NOMO-1 (cell line): ENCODE measurements at regions not wholly inside any gene's neighbourhood (a gene's known extent, or its start where the extent isn't known, plus 50 kb on each side); places are given as distances from the start of the nearest gene placed in this dataset.
"Not testable (repeated sequence)": the region's sequence is repeated elsewhere in the genome, so short reads cannot be mapped to it uniquely, and the experiment has no call there.

Source experiments
- DNase-seq, 2 experiments: peaks; one replicate each; lab custom pipeline; 2025; ENCODE audit not compliant: unreplicated experiment in 2 of 2; lab: John Stamatoyannopoulos, UW

DNA sequence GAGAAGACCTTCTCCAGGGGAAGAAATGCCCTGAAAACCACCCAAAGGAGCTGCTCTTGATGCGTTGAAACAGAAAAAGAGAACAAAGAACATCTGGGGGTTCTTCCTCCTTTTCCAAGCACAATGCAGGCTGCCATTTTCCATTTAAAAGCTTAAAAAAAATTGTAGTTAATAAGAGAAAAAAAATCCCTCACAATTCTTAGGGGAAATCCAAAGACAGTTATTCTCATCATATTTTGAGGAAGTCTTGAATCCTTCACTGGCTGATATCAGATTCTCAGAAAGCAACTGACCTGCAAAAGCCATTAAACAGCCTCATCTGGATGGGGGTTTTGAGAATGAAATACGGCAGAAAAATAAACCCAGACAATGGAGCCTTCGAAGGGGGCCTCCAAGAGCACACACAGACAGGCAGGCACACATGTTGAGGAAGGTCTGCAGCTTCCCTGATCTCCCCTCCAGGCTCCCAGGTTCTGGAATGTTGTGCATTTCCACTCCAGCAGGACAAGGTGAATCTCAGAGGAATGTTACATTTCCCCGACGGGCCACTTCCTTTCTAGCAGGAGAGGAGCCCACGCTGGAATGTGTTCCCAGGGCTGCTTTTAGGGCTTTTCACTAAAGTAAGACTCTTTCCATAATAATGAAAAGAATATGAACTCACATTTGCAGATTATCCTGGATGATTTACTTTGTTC is 159.4 kb upstream of the S1PR3 start:
- no peak for DNase-seq

DNA sequence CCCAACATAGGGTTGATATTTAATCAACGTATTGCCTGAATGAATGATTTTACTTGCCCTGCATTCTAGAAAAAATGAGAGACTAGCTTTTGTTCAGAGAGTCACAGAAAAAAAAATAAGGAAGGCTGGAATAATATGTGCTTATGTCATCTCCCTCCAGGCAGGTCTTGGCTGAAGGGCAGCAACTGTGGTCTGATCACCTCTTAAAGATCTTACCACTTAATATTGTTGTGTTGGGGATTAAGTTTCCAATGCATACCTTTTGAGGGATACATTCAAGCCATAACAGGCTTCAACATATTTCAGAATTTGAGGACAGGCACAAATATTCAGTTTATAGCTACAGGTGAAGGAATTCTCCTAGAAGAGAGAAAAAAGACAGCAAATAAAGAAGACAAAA is 157.3 kb upstream of the S1PR3 start:
- DNase-seq = no peak

DNA sequence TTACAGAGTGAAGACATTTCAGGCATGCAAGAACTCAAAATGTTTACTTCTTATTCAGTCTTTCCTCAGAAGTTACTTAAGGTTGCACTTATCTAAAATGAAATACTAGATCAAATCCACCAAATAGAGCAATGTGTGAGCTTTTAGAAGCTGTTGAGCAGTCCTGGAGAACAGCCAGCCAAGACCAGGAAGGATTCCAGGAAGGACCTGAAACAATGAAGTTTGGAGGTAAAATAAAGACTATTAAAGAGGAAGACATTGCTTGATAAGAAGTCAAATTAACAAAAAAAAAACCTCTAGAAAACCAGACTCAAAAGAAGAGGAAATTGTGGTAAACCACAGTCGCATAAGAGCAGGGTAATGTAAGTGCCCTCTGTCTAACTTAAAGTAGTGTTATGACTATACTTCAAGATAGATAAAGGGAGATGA is 156.2 kb upstream of the S1PR3 start:
- DNase-seq = peak; percentile 12 to 84

DNA sequence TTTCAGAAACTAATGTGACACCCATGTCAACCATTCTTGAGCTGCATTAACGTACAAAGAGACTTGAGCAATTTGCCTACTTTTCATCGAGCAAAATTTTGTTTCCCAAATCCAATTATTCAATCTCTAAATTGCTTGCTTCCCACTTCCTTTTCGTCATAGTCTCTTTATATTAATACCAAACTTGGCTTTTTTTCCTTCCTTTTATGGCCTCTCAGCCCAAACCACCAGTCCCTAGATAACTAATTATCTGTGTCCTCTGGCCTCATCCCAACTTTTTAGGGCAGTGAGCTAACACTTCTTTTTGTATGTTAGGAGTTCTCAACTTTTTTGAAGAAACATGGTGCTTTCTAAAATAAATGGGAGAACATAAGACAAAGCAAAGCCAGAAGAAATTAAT is 155.5 kb upstream of the S1PR3 start:
- no peak for DNase-seq

DNA sequence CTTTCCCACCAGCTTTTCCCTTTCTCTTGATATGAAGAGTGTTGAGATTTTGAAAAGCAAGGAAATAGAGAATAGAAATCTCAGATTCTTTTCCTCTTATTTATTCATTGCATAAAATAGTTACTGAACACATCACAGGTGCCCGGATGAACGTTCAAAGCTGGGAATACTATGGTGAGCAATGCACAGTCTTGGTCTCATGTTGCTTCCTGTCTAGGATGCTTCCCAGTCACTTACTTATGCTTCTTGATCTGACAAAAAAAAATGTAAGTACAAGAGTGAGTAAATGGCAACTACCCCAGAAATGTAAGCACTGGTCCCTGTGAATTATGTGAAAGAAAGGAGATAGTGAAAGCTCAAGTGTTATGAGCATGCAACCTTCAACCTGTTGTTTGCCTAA is 153.5 kb upstream of the S1PR3 start:
- DNase-seq = no peak

DNA sequence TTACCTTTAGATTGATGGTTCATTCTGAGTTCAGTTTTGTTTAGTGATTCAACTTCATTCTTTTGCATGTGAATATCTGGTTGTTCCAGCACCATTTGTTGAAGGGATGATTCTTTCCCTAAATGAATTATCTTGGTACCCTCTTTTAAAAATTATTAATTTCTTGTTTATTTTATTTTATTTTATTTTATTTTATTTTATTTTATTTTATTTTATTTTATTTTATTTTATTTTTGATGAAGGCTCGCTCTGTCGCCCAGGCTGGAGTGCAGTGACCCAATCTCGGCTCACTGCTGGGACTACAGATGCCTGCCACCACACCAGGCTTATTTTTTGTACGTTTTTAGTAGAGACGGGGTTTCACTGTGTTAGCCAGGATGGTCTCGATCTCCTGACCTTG is 141.4 kb upstream of the S1PR3 start:
- not testable (repeated sequence) for DNase-seq

DNA sequence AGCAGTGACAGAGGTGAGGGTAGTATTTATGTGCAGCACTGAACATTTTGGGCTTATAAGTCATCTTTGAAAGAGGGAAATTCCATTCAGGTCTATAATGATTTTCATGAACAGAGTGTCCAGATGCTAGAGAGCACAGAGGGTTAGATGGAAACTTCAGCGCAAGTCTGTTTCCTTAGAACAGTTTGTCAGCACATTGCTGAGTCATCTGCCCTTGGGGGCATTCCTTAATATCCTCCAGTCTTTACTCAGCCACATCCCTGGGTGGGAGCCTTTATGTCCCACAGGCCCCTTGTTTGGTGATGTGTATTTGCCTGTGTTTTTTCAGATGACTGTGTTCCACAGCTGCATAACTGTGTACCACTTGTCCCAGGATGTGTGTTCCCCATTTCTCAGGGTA is 138.5 kb upstream of the S1PR3 start:
- no peak for DNase-seq

DNA sequence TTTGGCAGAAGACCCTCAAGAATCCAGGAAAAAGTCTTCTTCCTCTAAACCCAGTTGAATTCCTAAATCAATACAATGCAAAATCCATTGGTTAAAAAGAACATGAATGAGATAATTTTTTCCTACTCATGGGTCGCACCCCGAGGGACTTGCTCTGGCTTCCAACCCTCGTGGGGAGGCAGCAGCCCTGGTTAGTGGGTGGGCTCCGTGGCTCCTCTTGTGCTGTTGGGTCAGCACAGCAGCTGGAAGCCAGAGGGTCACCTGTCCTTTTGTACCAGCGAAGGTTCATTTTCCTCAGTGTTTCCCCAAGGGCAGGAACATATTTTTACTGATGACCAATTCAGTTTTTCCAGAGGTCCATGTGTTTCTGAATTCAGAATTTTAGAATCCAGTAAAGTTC is 120.6 kb upstream of the S1PR3 start:
- no peak for DNase-seq

DNA sequence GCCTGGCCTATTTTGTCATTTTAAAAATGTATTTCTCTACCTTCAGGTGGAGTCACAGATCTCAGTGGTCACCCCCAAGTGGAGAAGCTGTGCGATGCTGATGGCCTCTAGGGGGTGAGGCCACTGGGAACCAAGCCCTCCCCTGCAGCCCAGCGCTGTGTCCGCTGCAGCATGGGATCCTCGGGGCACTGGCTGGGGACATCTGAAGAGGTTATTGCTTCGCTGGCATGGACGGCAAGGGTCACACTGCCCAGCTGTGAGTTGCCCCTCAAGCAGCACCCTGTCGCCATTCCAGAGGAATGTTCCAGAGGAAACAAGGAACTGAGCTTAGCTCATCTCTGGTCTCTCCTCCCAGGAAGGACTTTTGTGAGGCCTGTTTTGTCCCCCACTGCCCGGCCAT is 119.6 kb upstream of the S1PR3 start:
- DNase-seq = no peak

DNA sequence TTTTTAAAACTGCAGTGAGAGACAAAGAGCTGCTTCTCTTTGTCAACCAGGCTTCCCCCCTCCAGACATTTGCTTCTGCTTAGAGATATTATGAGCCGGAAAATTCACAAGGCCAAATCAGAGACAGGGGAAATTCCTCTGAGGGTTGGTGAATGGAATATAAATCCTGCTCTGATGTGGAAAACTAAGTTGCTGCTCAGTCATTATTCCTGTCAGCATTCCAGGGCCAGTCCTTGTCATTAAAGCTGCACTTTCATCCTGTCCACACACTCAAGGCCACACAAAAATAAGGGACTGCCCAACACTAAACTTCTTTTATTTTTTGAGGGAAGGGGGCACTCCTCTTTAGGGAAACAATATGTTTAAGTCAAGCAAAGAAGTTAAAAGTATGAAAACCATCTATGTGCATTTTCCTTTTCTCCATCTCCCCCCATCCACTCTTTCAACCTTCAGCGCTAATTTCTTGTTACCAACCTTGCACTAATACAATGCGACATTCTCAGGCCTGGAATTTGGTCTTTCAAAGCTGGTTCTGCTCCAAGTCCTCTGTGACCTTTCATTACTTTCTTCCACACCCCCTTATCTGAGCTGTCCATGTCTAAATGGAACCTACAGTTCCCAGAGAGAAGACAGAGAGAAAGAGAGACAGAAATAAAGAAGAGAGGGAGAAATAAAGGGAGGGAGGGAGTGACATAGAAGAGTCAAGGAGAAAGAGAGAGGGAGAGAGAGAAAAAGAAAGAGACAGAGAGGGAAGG is 118.9 kb upstream of the S1PR3 start:
- DNase-seq = no peak

DNA sequence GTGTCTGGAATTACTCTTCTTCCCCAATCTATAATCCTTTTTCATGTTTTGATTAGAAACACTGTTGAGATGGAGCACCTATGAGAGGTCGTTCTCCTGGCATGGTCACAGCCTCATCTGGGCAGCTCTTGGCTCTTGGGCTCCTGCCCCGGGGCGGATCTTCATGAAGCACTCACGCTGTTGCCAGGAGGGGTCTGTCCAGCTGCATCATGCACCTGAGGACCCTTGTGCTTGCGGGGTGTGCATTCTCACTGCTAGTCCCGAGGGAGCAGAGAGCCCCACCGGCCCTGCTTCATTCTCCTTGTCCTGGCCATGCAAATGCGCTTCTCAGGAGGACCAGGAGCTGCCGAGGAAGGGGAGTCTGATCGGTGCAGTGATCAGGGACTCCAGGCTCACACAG is 117.6 kb upstream of the S1PR3 start:
- DNase-seq = no peak

DNA sequence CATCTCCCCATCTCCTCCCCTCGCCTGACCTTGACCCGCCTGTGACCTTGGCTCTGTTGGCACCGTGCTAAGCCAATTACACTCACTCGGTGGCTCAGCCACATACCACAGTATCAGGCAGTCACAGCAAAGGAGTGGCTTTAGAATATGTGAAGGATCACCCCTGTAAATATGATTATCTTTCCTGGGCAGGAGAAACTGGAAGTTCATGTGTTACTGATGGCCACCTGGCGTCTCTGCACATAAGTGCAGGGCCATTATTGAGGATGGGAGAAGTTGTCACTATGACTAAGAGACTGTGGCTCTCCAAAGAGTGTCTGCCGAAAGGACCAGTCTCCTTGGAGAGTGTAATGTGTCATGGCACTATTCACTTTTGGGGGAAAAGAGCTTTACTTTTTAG is 116.9 kb upstream of the S1PR3 start:
- no peak for DNase-seq

DNA sequence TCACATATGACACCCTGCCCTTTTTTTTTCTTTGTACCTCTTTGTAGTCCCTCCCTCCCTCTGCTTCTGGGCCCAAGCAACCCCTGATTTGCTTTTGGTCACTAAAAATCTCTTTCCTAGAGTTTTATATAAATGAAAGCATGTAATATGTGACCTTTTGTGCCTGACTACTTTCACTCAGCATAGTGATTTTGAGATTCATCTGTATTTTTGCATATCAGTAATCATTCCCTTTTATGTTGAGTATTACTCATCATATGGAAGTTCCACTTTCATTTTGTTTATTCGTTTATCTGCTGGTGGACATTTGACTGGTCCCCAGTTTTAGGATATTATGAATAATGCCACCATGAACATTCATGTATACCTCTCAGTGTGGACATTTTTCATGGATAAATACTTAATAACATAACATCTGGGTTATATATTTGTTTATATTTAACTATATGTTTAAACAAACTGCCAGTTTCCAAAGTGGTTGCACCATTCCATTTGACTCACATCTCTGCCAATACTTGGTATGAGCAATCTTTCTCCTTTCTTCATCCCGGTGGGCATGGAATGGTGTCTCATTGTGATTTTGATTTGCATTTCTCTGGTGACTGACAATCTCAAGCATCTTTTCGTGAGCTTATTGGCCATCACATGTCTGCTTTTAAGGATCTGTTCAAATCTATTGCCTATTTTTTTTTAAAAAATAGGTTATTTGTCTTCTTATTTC is 115.7 kb upstream of the S1PR3 start:
- no peak for DNase-seq

DNA sequence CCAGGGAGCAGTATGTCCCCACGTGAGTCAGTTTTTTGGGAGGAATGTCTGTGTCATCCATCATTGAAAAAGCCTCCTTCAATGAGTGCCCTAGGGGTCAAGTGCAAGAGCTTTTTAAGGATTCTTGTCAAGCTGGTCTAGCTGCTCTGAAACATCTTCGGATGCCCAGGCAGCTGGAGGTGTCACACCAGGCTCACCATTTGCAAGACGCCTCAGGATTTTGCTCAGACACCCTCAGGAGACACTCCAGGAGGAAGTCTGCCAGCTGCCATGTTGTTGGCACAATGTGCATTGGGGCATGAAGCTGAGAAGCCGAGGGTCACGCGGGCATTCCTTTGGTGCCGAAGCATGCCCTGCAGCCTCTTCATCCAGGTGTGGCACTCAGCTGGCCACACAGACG is 111.1 kb upstream of the S1PR3 start:
- DNase-seq = no peak

DNA sequence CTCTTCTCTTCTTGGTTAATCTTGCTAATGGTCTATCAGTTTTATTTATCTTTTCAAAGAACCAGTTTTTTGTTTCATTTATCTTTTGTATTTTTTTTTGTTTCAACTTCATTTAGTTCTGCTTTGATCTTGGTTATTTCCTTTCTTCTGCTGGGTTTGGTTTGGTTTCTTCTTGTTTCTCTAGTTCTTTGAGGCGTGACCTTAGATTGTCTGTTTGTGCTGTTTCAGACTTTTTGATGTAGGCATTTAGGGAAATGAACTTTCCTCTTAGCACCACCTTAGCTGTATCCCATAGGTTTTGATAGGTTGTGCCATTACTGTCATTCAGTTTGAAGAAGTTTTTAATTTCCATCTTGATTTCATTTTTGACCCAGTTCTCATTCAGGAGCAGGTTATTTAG is 107.0 kb upstream of the S1PR3 start:
- DNase-seq = not testable (repeated sequence)

DNA sequence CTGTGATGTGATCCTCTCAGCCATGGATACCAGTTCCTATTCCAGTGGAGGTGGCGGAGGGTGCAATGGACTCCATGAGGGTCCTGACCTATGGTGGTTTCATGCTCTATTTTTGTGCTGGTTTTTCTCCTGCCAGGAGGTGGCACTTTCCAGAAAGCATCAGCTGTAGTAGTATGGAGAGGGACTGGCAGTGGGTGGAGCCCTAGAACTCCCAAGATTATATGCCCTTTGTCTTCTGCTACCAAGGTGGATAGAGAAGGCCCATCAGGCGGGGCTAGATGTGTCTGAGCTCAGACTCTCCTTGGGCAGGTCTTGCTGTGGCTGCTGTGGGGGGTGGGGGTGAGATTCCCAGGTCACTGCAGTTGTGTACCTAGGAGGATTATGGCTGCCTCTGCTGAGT is 104.5 kb upstream of the S1PR3 start:
- DNase-seq = not testable (repeated sequence)

DNA sequence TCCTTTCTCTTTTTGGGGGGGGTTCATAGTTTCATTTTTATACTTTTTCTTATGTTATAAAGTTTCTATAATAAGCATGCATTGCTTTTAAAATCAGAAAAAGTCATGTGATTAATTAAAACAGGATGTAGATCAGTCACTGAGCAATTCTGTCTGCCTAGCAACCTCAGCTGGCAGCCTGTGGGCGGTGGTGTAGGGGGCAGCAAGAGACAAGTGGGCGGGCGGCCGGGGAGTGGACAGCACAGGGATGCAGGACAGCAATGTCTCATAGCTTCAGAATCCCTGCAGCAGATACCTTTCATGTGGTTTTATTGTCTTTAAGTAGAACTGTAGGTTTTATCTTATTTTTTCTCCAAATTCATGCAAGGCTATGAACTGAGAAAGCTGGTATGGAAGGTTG is 101.9 kb upstream of the S1PR3 start:
- DNase-seq = no peak

DNA sequence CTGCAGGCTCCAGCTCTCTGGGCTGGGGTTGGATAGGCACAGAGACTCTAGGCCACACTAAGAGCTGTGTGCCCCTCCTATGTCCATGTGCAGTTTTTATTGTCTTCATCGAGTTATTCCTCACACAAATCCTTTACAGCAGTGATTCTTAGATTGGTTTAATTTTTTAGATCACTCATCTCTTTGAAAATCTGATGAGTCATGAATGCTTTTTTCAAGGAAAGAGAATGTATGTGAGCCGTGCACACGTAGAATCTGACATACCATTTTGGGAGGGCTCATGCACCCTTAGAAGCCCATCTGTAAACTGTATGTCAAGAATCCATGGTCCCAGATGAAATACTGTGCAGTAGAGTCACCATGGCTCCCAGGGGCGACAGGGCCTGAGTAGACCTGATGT is 100.7 kb upstream of the S1PR3 start:
- DNase-seq = no peak

DNA sequence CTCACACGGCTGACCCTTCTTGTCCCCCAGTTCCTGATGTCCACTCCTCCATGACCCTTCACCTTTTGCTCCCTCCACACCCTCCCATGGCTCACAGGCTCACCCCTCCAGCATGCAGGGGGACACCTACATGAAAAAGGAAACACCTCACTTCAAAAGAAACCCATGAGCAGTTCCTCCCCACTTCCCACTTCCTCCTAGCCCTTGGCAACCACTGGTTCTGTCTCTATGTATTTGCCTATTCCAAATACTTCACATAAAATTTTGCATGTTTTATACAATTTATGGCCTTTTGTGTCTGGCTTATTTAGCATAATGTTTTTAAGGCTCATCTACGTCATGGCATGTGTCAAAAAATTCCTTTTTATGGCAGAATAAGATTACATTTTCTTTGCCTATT is 100.2 kb upstream of the S1PR3 start:
- no peak for DNase-seq

DNA sequence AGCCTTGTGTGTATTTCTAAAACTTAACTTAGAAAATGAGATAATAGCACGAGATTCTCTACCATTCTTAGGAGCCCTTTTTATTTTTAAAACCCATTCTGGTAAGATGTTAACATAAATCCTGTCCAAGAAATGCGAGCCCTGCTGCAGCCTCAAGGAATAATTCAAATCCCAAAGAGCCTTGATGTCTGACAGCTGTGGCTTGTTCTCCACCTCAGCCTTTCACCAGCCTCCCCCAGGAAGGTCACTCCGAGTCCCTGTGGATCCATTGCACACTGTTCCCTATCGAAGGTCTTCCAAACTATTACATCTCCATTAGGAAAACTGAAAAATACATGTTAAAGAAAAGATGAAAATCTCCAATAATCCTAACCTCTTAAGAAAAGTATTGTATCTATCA is 98.5 kb upstream of the S1PR3 start:
- no peak for DNase-seq

DNA sequence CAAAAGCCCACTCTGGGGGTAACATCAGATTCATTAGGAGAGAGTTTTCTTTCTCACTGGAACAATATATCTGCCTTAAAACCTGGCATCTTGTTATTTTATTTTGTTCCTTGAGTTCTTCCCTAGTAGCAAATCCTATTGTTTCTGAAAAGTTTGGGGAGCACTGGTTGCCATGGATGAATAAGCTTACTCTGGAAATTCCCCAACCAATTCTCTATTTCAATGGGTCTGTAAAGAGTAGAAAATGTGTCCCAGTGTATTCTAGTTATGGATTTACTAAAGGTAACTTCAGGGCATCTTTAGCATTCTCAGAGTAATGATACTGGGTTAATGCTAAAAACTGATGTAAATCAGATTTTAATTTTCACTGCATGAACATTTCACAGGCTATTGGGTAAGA is 94.2 kb upstream of the S1PR3 start:
- DNase-seq = no peak
